ENCODE measurements at regions not wholly inside any gene's neighbourhood (a gene's known extent, or its start where the extent isn't known, plus 50 kb on each side); places are given as distances from the start of the nearest gene placed in this dataset.
A peak's percentile ranks its signal among the peaks of the same experiment; 100 is the strongest.

DNA sequence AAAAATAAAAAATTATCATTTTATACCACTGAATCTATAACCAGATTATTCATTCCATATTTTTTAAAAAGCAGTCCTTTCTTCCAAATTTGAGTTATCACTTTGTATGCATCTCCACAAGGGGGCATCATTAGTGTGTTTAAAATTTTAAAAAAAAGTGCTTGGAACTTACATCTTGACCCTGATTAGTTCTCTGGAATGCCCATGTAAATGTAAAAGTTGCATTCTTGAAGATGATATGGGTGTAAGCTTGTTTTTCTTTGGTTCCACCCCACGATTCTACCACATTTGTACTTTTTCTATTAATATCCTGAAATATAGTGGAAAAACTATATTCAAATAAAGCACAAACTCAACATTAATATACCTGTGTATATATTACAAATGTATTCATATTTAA lies 144.9 kb downstream of the ELAPOR2 start:
- TF ChIP-seq, protein P1, sequence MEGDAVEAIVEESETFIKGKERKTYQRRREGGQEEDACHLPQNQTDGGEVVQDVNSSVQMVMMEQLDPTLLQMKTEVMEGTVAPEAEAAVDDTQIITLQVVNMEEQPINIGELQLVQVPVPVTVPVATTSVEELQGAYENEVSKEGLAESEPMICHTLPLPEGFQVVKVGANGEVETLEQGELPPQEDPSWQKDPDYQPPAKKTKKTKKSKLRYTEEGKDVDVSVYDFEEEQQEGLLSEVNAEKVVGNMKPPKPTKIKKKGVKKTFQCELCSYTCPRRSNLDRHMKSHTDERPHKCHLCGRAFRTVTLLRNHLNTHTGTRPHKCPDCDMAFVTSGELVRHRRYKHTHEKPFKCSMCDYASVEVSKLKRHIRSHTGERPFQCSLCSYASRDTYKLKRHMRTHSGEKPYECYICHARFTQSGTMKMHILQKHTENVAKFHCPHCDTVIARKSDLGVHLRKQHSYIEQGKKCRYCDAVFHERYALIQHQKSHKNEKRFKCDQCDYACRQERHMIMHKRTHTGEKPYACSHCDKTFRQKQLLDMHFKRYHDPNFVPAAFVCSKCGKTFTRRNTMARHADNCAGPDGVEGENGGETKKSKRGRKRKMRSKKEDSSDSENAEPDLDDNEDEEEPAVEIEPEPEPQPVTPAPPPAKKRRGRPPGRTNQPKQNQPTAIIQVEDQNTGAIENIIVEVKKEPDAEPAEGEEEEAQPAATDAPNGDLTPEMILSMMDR (IDR thresholded peaks at IDR 0.05) = peak in 3 of 6 experiments; percentile 20 to 40 (median 39)
- no peak for TF ChIP-seq POLR2A (IDR thresholded peaks at IDR 0.05)
- intact Hi-C loops (cut with DNase I) = no loop called here
- Histone ChIP-seq H3K36me3 (no peaks in the 10 kb centered on the region), H3K9me3 (no peaks in the 10 kb centered on the region), H3K27me3 (no peaks in the 10 kb centered on the region), H3K27ac (no peak overlapping the region), H3K4me1 (no peaks in the 10 kb centered on the region), H3K4me3 (no peak overlapping the region)
- 15 to 26% methylated on average over 1 of the region's 1 CpG for WGBS, 2 donors
- no peak for DNase-seq

Data from esophagus squamous epithelium (tissue), 5 donors.